ENCODE measurements at regions not wholly inside any gene's neighbourhood (a gene's known extent, or its start where the extent isn't known, plus 50 kb on each side); places are given as distances from the start of the nearest gene placed in this dataset.

GRCh38 chr2:128446049-128446873 is 127.6 kb upstream of the HS6ST1 start:
- no peak overlapping the region for H3K4me3 ChIP-seq (ENCODE audit: low read depth, poor library complexity, severe bottlenecking)
- TF ChIP-seq CTCF (IDR thresholded peaks at IDR 0.05) (no peak), POLR2A (IDR thresholded peaks at IDR 0.05) (no peak)
- intact Hi-C loops (cut with DNase I; ENCODE audit: low total_unique reads) = no loop called here
- peak in 1 of 2 donors; percentile 73 for DNase-seq (ENCODE audit: low spot score in 2 of 2)
- WGBS, 2 donors = 60 to 63% methylated on average over 10 of the region's 10 CpGs

DNA sequence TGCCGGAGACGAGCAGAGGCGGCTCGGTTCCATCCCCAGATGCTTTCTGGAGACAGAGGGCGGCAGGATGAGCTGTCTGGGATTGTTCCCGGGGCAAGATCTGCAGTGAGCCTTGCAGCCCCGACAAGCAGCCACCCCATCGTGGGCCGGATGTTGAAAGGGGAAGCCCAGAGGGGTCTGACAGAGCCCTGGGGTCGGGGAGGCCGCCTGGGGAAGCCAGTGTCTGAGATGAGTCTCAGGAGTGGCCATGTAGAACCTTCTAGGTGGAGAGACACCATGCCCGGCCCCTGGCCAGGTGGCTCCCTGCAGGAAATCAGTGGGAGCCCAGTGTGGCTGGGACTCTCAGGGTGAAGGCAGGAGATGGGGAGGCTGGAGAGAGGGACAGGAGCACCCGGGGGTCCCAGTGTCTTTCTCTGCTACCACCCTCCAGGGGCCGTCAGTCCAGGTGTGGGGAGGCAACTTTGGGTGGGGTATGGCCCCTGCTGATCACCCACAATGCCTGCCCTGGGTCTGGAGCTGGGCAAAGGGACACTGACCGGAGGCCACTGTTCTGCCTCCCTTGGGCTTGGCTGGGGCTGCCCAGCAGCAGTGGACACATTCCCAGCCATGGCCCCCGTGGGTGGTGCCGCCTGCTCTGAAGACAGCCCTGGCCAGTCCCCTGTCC is 128.3 kb upstream of the HS6ST1 start:
- peak; percentile 13 to 84 for DNase-seq (ENCODE audit: low spot score in 2 of 2)
- H3K4me3 ChIP-seq (ENCODE audit: low read depth, poor library complexity, severe bottlenecking) = no peak overlapping the region
- TF ChIP-seq CTCF (IDR thresholded peaks at IDR 0.05) (no peak), POLR2A (IDR thresholded peaks at IDR 0.05) (no peak)
- intact Hi-C loops (cut with DNase I; ENCODE audit: low total_unique reads) = no loop called here
- 74 to 79% methylated on average over 14 to 17 of the region's 17 CpGs for WGBS, 2 donors

GRCh38 chr2:128447538-128447995 is 128.9 kb upstream of the HS6ST1 start:
- H3K4me3 ChIP-seq (ENCODE audit: low read depth, poor library complexity, severe bottlenecking) = no peak overlapping the region
- intact Hi-C loops (cut with DNase I; ENCODE audit: low total_unique reads) = no loop called here
- DNase-seq (ENCODE audit: low spot score in 2 of 2) = peak in 1 of 2 donors; percentile 72
- TF ChIP-seq CTCF (IDR thresholded peaks at IDR 0.05) (no peak), POLR2A (IDR thresholded peaks at IDR 0.05) (no peak)
- 88 to 90% methylated on average over 4 to 5 of the region's 7 CpGs for WGBS, 2 donors

GRCh38 chr2:128448331-128449225 is 129.9 kb upstream of the HS6ST1 start:
- no peak for TF ChIP-seq POLR2A (IDR thresholded peaks at IDR 0.05)
- no peak for TF ChIP-seq CTCF (IDR thresholded peaks at IDR 0.05)
- intact Hi-C loops (cut with DNase I; ENCODE audit: low total_unique reads) = no loop called here
- 90 to 96% methylated on average over 11 to 13 of the region's 13 CpGs for whole genome bisulfite sequencing, 2 donors
- H3K4me3 ChIP-seq (ENCODE audit: low read depth, poor library complexity, severe bottlenecking) = no peak overlapping the region
- DNase-seq (ENCODE audit: low spot score in 2 of 2) = peak in 1 of 2 donors; percentile 78

DNA sequence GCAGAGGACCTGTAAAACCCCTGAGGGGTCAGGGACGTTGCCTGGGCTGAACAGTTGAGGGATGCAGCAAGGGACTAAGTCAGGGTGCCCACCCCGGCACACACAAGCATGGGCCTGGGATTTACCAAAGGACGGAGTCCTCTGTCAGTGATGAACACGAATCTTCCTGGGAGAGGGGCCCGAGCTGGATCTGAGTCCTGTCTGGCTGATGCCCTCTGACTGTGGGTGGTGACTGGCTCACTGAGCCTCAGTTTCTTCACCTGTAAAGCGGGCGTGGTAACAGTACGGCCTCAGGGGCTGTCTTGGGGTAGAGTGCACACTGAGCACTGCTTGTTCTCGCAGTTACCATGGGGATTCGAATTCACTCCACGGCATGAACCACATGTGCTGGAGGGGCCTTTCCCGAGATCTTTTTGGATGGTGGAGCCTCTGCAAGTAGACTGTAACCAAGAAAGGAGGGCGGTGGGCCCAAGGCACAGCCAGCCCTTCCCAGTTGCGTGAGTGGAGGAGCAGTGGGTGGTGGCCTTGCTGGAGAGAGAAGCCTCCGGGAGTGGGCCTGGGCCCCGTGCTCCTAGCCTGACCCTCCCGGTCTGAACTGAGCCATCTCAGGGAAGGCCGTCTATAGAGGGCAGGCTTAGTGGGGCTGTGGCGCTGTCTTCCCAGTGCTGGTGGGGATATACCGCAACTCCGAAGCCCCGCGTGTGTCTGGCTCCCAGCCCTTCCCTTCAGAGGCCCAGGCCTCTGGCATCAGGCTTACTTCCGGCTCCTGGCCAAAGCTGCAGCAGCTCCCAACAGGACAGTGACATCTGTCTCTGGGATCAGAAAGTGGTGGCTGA is 130.8 kb upstream of the HS6ST1 start:
- peak in 1 of 2 donors; percentile 82 for DNase-seq (ENCODE audit: low spot score in 2 of 2)
- 82 to 89% methylated on average over 23 of the region's 24 CpGs for WGBS, 2 donors
- no peak for TF ChIP-seq POLR2A (IDR thresholded peaks at IDR 0.05)
- TF ChIP-seq CTCF (IDR thresholded peaks at IDR 0.05) = no peak
- intact Hi-C loops (cut with DNase I; ENCODE audit: low total_unique reads) = no loop called here
- no peak overlapping the region for H3K4me3 ChIP-seq (ENCODE audit: low read depth, poor library complexity, severe bottlenecking)

All from lower leg skin (tissue), 4 donors.